ENCODE measurements at regions not wholly inside any gene's neighbourhood (a gene's known extent, or its start where the extent isn't known, plus 50 kb on each side); places are given as distances from the start of the nearest gene placed in this dataset.

GRCh38 chr15:95409626-95410310 is 920.7 kb upstream of the NR2F2 start:
- DNase-seq (ENCODE audit: low spot score), result no peak
- ChIA-PET CTCF (ENCODE audit: low intra/inter-chr PET ratio, low total read pairs) (no interaction called here), POLR2A (no interaction called here)
- no peaks in the 10 kb centered on the region for H3K4me1 ChIP-seq (ENCODE audit: insufficient read depth, low read length)
- H3K27ac ChIP-seq (ENCODE audit: extremely low read length, insufficient read depth, low read length), result no peak overlapping the region
- no peak overlapping the region for H3K9ac ChIP-seq (ENCODE audit: insufficient read depth, low read depth, low read length)
- no peaks in the 10 kb centered on the region for H4K20me1 ChIP-seq (ENCODE audit: insufficient read depth, low read length)
- no peak overlapping the region for H2AFZ ChIP-seq (ENCODE audit: low read length)
- no peak for ATAC-seq
- intact Hi-C loops (cut with micrococcal nuclease; ENCODE audit: unreplicated experiment), result no loop called here
- no peaks in the 10 kb centered on the region for H3K27me3 ChIP-seq (ENCODE audit: control insufficient read depth in 1 of 2, insufficient read depth in 2 of 2, low read length in 2 of 2)
- no peak overlapping the region for H3K4me2 ChIP-seq (ENCODE audit: low read depth, low read length)
- BruUV-seq (replicated peaks), result no TSS peak
- 24% methylated on average over 4 of the region's 4 CpGs for WGBS (ENCODE audit: low lambda C conversion rate)
- in situ Hi-C loops (cut with HindIII; ENCODE audit: extremely low pct_ligation_motif_present, low pct_unique_long_range_greater_than_20kb), result no loop called here
- no peak overlapping the region for H3K4me3 ChIP-seq (replicated peaks in 1 of 3; ENCODE audit: insufficient read depth in 1 of 3, low read depth in 2 of 3, low read length in 3 of 3)
- no peaks in the 10 kb centered on the region for H3K36me3 ChIP-seq (replicated peaks in 1 of 2; ENCODE audit: control insufficient read depth in 1 of 2, insufficient read depth in 2 of 2, low read length in 2 of 2)
- H3K79me2 ChIP-seq (ENCODE audit: insufficient read depth, low read length), result no peaks in the 10 kb centered on the region
- H3K9me3 ChIP-seq (ENCODE audit: low read length), result peaks cover 80% of the 10 kb centered on the region
- no peak for FAIRE-seq
- TF ChIP-seq ZNF782 (CRISPR knock-in tag; IDR thresholded peaks at IDR 0.05; ENCODE audit: borderline replicate concordance) (no peak), ZNF501 (CRISPR knock-in tag; IDR thresholded peaks at IDR 0.05) (no peak), ZFY (CRISPR knock-in tag; IDR thresholded peaks at IDR 0.05) (no peak), MXD3 (CRISPR knock-in tag; IDR thresholded peaks at IDR 0.05) (no peak), ZNF292 (CRISPR knock-in tag; IDR thresholded peaks at IDR 0.05; ENCODE audit: borderline replicate concordance, low read depth) (no peak), NFE2L2 (IDR thresholded peaks at IDR 0.05; ENCODE audit: low read length) (no peak), SMARCC2 (IDR thresholded peaks at IDR 0.05) (no peak), ZMYM4 (CRISPR knock-in tag; IDR thresholded peaks at IDR 0.05) (no peak), NFE2 (CRISPR knock-in tag; IDR thresholded peaks at IDR 0.05) (no peak), POGZ (CRISPR knock-in tag; IDR thresholded peaks at IDR 0.05) (no peak), SIN3A (IDR thresholded peaks at IDR 0.05; ENCODE audit: borderline replicate concordance, low read depth, low read length) (no peak), AGO2 (optimal IDR thresholded peaks at IDR 0.05; ENCODE audit: low read depth, low read length) (no peak), ZNF563 (CRISPR knock-in tag; IDR thresholded peaks at IDR 0.05) (no peak), ZFP82 (CRISPR knock-in tag; IDR thresholded peaks at IDR 0.05; ENCODE audit: borderline replicate concordance) (no peak), LRRFIP1 (CRISPR knock-in tag; conservative IDR thresholded peaks at IDR 0.05) (no peak)
- TF ChIP-seq, protein P1, sequence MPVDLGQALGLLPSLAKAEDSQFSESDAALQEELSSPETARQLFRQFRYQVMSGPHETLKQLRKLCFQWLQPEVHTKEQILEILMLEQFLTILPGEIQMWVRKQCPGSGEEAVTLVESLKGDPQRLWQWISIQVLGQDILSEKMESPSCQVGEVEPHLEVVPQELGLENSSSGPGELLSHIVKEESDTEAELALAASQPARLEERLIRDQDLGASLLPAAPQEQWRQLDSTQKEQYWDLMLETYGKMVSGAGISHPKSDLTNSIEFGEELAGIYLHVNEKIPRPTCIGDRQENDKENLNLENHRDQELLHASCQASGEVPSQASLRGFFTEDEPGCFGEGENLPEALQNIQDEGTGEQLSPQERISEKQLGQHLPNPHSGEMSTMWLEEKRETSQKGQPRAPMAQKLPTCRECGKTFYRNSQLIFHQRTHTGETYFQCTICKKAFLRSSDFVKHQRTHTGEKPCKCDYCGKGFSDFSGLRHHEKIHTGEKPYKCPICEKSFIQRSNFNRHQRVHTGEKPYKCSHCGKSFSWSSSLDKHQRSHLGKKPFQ (CRISPR knock-in tag; IDR thresholded peaks at IDR 0.05; ENCODE audit: insufficient replicate concordance), result no peak
- TF ChIP-seq, protein P2, sequence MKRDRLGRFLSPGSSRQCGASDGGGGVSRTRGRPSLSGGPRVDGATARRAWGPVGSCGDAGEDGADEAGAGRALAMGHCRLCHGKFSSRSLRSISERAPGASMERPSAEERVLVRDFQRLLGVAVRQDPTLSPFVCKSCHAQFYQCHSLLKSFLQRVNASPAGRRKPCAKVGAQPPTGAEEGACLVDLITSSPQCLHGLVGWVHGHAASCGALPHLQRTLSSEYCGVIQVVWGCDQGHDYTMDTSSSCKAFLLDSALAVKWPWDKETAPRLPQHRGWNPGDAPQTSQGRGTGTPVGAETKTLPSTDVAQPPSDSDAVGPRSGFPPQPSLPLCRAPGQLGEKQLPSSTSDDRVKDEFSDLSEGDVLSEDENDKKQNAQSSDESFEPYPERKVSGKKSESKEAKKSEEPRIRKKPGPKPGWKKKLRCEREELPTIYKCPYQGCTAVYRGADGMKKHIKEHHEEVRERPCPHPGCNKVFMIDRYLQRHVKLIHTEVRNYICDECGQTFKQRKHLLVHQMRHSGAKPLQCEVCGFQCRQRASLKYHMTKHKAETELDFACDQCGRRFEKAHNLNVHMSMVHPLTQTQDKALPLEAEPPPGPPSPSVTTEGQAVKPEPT (CRISPR knock-in tag; IDR thresholded peaks at IDR 0.05; ENCODE audit: low read depth), result no peak
